IPS-11a (cell line): ENCODE measurements at regions not wholly inside any gene's neighbourhood (a gene's known extent, or its start where the extent isn't known, plus 50 kb on each side); places are given as distances from the start of the nearest gene placed in this dataset.

Experiments used
- H3K4me3 ChIP-seq: one replicate; pipeline ENCODE4 v1.5.1; 2013; ENCODE audit warnings: low read depth, low read length, control low read depth

- no peak overlapping the region for H3K4me3 ChIP-seq
Observed at GRCh38 chr3:116767726-116768125, 58.1 kb downstream of the TUSC7 start.

GRCh38 chr3:116770815-116771450 is 61.4 kb downstream of the TUSC7 start:
- no peak overlapping the region for H3K4me3 ChIP-seq

DNA sequence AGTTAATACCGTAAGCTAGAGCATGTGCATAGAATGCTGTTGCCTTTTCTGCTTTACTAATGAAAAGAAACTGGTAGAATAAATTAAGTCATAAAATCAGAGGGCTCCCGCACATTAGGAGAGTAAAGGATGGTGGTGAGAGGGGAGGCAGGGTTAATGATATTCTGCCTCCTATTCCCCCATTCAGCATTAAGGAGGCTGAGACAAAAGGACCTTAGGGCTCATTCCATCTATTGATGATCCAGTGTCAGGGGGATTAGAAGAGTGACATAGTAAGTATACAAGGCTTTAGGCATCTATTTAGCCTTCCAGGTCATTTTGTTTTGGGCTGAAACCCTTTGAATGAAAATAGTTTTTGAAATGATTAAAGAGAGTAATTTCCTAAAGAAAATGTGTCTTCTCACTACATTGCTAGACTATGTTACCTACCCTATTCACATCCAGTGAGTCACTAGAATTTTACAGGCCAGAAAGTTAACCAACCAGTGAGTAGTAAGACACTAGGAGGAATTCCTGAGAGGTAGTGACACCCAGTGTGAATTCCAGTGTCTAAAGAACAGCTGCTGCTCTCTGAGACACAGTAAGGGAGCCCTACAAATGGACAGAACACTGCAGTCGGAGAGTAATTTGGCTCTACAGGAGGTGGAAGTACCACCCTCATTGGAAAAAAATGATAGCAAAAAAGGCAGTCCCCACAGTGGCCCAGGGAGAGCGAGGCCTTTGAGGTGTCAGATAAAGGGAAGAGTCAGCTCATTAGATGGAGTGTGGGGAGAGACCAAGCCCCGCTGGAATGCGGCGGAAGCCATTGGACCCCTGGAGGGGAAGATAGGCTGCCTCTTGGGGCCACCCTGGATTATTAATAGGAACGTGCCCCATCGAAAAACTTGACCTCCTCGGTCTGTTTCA is 67.6 kb downstream of the TUSC7 start:
- H3K4me3 ChIP-seq = no peak overlapping the region

DNA sequence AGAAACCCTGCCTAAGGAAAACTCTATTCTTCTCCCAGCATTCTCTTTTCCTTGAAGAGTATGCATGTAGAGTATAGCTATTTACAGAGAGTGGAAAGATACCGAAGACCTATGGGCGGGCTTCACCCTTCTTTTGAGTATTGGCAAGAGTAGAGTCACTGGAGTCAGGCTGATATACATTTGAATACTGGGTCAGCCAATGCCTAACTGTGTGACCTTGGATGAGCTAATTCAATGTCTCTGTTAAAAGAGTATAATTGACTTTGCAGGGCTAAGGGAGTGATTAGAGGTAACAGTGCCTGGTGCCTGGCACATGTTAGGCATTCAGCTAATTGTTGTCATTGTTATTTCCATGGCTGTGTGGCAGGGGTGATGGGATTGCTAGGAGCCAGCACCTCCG is 75.6 kb downstream of the TUSC7 start:
- no peak overlapping the region for H3K4me3 ChIP-seq

DNA sequence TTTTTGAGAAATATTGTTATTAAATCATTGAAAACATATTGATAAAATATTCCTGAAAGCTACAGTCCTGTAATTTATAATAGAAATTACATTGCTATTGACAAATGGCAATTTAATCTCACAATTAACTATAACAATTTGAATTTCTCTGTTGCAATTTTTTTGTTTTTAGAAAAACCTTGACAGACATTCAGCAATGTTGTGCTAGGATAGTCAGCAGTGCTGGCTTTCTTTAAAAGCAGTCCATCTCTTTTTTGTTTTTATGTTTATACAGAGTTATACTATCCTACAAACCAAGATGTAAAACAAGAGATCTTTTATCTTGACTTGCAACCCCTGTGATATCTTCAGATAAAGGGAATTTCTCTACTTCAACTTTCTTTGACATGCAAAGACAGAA is 93.1 kb downstream of the TUSC7 start:
- H3K4me3 ChIP-seq = no peak overlapping the region

DNA sequence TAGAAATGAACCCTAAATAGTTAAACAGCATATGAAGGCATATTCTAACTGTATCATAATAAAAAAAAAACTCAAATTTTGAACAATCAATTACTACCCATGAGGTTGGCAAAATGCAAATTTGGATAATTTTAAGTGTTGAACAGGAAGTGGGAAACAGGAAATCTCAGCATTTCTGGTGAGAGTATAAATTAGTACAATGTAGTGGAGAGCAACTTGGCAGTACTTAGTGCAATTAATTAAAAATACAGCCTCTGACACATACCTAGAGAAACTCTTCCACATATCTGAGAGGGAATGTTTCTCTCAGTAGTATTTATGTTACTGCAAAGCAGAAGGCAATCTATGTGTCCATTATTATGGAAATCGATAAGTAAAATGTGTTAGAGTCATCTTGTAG is 96.8 kb downstream of the TUSC7 start:
- no peak overlapping the region for H3K4me3 ChIP-seq

DNA sequence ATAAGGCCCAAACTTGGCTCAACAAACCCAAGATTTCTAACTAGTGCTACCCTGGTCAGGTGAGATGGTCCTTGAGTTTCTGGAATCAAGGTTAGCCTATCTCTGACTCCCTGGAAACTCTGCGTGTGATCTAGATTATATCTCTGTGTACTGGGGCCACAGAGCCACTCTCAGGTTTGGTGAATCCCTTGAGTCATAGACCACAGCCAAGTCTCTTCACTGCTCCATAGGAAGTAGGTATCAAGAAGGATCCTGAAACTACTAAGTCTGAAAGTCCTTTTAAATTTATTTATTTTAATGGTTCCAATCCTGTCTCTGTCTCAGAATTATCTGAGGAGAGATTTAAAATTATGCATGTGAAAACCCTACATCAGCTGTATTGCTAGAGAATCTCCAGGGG is 99.1 kb downstream of the TUSC7 start:
- no peak overlapping the region for H3K4me3 ChIP-seq

DNA sequence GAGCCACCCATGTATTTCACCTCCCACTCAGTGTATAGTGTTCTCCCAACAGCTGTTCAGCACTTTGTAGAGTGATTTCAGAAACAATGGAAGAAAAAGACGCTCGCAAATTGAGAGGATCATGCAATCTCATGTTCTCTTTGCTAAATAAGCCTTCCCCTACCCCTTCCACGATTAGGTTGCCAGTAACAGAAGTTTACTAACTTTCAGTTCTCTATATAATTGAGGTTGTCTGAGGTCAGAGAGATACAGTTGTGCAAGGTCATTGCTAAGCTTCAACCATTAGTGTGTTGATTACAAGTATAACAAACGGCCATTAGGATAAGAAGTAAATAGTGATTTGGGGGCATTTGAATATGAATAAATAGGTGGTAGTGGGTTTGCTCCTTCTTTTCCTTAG is 99.6 kb downstream of the TUSC7 start:
- H3K4me3 ChIP-seq = no peak overlapping the region

DNA sequence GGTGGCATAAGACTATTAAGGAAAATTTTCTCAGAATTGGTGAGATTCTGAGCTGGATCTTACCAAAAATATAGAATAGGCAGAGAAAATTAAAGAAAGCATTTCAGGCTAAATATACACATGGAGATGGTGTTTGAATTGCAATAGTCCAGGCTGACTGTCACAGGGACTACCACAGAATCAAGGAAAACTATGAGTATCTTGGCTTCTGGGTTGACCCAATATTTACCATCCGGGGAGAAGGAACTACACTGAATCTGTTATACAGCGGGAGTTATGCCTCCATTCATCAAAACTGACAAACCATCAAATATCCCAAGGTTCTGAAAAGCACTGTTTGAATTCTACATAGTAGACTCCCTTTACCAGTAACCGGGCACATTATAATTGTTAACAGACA is 102.2 kb downstream of the TUSC7 start:
- no peak overlapping the region for H3K4me3 ChIP-seq

- no peak overlapping the region for H3K4me3 ChIP-seq
Observed at GRCh38 chr3:116812949-116813348, 103.4 kb downstream of the TUSC7 start.

DNA sequence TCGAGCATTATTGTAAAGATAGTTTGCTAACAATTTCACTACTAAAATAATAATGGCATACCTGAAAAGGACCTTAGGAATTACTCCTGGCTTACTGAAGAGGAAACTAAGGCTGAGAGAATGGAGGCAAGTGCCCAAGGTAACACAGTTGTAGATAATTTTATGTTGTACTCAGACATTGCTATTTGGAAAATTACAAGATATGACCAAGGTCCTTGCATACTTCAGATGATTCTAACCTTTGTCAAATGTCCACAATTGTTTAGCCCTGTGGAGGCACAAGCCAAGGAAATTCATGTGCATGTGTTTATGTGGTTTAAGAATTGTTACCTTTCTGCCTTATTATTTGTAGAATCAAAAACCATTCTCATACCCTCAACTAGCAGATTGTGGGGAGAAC is 105.7 kb downstream of the TUSC7 start:
- no peak overlapping the region for H3K4me3 ChIP-seq

DNA sequence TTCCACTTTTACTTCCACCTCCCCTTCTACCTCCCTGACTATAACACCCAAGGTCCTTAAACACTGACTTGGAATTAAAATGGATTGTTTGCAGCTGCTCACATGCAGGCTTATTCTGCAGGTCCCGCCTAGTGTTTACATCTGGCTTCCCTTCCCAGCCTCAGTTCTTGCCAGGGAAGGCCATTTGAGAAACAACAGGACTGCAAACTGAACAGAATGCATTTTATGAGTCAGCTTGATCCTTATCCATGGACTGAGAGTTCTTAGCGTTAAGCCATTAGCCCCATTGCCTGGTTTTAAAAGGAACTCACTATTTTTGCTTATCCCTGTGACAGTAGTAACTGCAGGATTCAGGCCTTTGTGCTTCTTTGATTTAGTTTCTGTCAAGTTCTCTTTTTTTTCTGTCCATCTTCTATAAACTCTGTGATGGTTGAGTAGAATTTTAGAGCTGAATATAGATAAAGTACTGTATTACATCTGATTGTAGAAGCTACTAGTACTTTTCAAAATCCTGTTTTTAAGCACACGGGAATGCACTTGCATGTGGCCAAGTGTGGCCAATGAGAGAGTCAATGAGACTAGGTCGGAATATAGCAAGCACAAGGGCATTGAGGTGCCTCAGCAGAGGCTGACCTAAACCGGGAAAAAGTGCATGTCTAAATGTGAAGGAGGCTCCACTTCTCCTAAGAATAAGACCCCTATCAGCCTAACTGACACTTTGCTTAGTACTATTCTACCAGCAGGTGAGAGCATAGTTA is 106.4 kb downstream of the TUSC7 start:
- H3K4me3 ChIP-seq = no peak overlapping the region

DNA sequence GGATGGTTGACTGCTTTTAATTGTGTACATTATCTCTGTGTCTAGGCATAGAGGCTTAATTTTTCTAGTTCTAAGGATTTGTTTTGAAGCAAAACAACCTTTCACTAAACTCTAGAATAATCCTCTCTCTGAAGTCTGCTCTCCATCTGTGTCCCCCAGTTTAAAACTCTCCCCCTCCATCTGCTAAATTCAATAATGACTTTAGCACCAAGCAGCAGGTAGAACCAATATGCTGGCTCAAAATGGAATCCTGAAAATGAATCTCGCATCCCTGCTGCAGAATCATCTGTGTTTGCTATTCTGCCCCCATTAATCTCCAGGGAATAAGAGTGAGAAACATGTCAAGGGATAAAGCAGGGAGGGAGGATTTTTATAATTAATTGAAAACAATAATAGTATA is 111.8 kb downstream of the TUSC7 start:
- H3K4me3 ChIP-seq = no peak overlapping the region

DNA sequence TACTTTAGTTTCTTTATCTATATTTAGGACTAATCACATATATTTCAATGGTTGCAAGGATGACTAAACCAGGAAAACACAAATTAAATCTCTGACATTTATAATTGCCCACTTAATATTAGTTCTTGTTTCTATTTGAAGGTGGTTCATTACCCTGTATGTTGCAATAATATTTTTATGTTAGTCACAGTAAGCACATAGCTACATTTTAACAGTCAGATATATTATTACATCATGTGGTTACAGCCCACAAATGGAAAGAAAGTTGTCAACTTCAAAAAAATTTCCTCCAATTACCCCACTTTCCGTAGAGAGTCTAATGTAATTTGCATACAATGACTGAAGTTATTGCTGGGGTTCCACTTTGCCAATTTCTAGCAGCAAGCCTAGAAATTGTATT is 114.6 kb downstream of the TUSC7 start:
- H3K4me3 ChIP-seq = no peak overlapping the region

DNA sequence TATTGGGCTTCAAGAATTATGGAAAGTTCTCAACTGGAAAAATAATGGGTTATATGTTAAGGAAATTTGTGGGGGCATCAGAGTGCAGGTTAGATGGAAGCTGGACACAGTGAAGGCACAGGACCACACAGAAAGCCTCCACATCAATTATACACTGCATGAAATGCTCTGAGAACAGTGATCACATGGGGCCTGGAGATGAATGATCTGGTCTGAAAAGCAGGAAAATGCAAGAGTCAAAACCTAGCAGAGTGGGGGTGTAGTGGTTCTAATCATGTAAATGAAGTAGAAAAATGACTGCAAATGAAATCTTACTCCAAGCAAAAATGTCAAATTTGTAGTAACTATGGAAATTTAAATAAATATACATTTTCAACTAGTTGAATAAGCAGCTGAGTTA is 123.6 kb downstream of the TUSC7 start:
- H3K4me3 ChIP-seq = no peak overlapping the region

- no peak overlapping the region for H3K4me3 ChIP-seq
Observed at GRCh38 chr3:116834816-116835215, 125.2 kb downstream of the TUSC7 start.

DNA sequence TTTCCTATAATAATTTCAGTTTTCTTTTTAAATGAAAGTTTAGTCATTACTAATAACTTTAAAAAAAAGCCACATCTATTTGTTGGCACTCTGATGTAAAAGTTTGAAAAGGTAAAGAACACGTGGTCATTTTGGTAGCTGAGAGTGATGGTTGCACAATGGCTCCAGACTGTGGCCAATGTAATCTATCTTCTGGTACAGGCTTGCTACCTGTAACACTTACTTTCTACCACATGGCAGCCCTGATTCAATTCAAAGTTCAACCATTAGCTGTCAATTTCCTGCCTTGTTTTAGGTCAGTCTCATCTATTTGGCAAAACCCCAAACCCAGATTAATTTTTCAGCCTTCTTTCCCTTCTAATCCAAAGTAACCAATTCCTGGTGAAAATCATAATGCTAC is 126.1 kb downstream of the TUSC7 start:
- H3K4me3 ChIP-seq = no peak overlapping the region

- no peak overlapping the region for H3K4me3 ChIP-seq
Observed at GRCh38 chr3:116836286-116836685, 126.7 kb downstream of the TUSC7 start.

GRCh38 chr3:116837483-116837882 is 127.9 kb downstream of the TUSC7 start:
- no peak overlapping the region for H3K4me3 ChIP-seq

- H3K4me3 ChIP-seq = no peak overlapping the region
Observed at GRCh38 chr3:116841003-116841735, 131.6 kb downstream of the TUSC7 start.
